ENCODE measurements at regions not wholly inside any gene's neighbourhood (a gene's known extent, or its start where the extent isn't known, plus 50 kb on each side); places are given as distances from the start of the nearest gene placed in this dataset.

GRCh38 chr5:107293541-107294210, 377.1 kb downstream of the EFNA5 start:
- DNase-seq = no peak

GRCh38 chr5:107291866-107292265, 378.9 kb downstream of the EFNA5 start:
- DNase-seq = no peak

GRCh38 chr5:107290780-107291398, 379.8 kb downstream of the EFNA5 start:
- no peak for DNase-seq

- no peak for DNase-seq
These were observed 381.6 kb downstream of the EFNA5 start for GRCh38 chr5:107289030-107289714.

- DNase-seq = no peak
These were observed 384.2 kb downstream of the EFNA5 start for GRCh38 chr5:107286447-107287098.

GRCh38 chr5:107285772-107286171, 385.0 kb downstream of the EFNA5 start:
- DNase-seq = no peak

- no peak for DNase-seq
These were observed 385.8 kb downstream of the EFNA5 start for GRCh38 chr5:107284822-107285525.

GRCh38 chr5:107282061-107282460, 388.7 kb downstream of the EFNA5 start:
- DNase-seq = no peak

- no peak for DNase-seq
These were observed 392.0 kb downstream of the EFNA5 start for GRCh38 chr5:107278774-107279173.

GRCh38 chr5:107277485-107278125, 393.1 kb downstream of the EFNA5 start:
- DNase-seq = no peak

GRCh38 chr5:107275333-107275732, 395.4 kb downstream of the EFNA5 start:
- no peak for DNase-seq

GRCh38 chr5:107274571-107274970, 396.2 kb downstream of the EFNA5 start:
- DNase-seq = no peak

GRCh38 chr5:107272954-107273353, 397.8 kb downstream of the EFNA5 start:
- no peak for DNase-seq

- no peak for DNase-seq
These were observed 398.2 kb downstream of the EFNA5 start for GRCh38 chr5:107272509-107272908.

- no peak for DNase-seq
These were observed 398.9 kb downstream of the EFNA5 start for GRCh38 chr5:107271682-107272350.

GRCh38 chr5:107270561-107270960, 400.2 kb downstream of the EFNA5 start:
- no peak for DNase-seq

GRCh38 chr5:107269678-107270077, 401.1 kb downstream of the EFNA5 start:
- no peak for DNase-seq

GRCh38 chr5:107269256-107269655, 401.5 kb downstream of the EFNA5 start:
- no peak for DNase-seq

- no peak for DNase-seq
These were observed 402.5 kb downstream of the EFNA5 start for GRCh38 chr5:107268241-107268640.

GRCh38 chr5:107266100-107266499, 404.6 kb downstream of the EFNA5 start:
- no peak for DNase-seq

- no peak for DNase-seq
These were observed 405.5 kb downstream of the EFNA5 start for GRCh38 chr5:107265193-107265592.
